Suprapubic skin (tissue), 3 donors: ENCODE measurements at regions not wholly inside any gene's neighbourhood (a gene's known extent, or its start where the extent isn't known, plus 50 kb on each side); places are given as distances from the start of the nearest gene placed in this dataset.

Experiments used
- POLR2A ChIP-seq, 2 donors: fragments of 450-650 bp; IDR thresholded peaks; one replicate each; pipeline ENCODE4 v1.6.1; 2017; ENCODE audit warnings: antibody characterized with exemption in 2 of 2, mild to moderate bottlenecking in 2 of 2, moderate library complexity in 2 of 2
- TF ChIP-seq, protein P1 (sequence below), 2 donors: fragments of 200-600 bp in 1 of 2; fragments of 450-650 bp in 1 of 2; sonication (generic) in 1 of 2; IDR thresholded peaks; one replicate each; pipeline ENCODE4 v1.5.1; 2016 to 2019; ENCODE audit warnings: antibody characterized with exemption in 2 of 2, mild to moderate bottlenecking in 1 of 2, moderate library complexity in 1 of 2

DNA sequence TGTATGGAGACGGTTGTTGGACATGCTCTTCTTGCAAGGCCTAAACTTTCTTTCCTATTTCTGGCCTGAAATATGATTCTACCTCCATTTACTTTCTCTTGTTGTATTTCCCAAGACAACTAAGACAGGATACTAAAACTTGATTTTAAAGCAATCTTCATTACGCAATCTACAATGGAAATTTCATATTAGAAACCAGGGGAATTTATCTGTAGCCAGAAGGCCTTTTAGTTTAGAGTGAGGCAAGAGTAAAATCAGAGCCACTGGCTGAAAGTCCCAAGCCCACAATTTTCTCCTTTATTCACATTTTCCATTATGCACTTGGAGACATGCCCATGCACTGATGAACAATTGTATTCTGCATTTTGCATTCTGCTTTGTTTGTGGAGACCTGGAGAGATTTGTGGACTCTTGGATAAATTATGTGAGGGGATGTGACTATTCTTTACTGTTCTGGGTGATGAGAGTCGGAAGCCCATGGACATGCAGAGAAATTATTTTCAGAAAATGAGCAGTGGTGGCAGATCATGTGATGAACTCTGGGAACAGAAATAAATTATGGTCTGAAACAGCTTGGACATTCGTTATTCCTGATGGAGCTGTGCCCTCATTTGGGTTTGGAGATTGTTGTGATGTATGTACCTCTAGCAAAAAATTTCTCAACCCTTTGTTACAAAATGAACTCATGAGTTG is 336.8 kb downstream of the SEC16B start:
- TF ChIP-seq, protein P1, sequence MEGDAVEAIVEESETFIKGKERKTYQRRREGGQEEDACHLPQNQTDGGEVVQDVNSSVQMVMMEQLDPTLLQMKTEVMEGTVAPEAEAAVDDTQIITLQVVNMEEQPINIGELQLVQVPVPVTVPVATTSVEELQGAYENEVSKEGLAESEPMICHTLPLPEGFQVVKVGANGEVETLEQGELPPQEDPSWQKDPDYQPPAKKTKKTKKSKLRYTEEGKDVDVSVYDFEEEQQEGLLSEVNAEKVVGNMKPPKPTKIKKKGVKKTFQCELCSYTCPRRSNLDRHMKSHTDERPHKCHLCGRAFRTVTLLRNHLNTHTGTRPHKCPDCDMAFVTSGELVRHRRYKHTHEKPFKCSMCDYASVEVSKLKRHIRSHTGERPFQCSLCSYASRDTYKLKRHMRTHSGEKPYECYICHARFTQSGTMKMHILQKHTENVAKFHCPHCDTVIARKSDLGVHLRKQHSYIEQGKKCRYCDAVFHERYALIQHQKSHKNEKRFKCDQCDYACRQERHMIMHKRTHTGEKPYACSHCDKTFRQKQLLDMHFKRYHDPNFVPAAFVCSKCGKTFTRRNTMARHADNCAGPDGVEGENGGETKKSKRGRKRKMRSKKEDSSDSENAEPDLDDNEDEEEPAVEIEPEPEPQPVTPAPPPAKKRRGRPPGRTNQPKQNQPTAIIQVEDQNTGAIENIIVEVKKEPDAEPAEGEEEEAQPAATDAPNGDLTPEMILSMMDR (IDR thresholded peaks at IDR 0.05) = no peak
- TF ChIP-seq POLR2A (IDR thresholded peaks at IDR 0.05) = no peak
